ENCODE measurements at regions not wholly inside any gene's neighbourhood (a gene's known extent, or its start where the extent isn't known, plus 50 kb on each side); places are given as distances from the start of the nearest gene placed in this dataset.

GRCh38 chr2:140177086-140177485 is 1396.9 kb upstream of the NXPH2 start:
- TF ChIP-seq CTCF (IDR thresholded peaks at IDR 0.05): no peak
- no peak for TF ChIP-seq EZH2 (IDR thresholded peaks at IDR 0.05; ENCODE audit: borderline replicate concordance, insufficient read depth, low read depth, low read length, poor library complexity, severe bottlenecking)

Data from B cell (primary cell).